H4 (cell line): ENCODE measurements at regions not wholly inside any gene's neighbourhood (a gene's known extent, or its start where the extent isn't known, plus 50 kb on each side); places are given as distances from the start of the nearest gene placed in this dataset.

Experiments
- DNase-seq: peaks from one replicate; pipeline ENCODE4 v3.0.0-alpha.2; 2015; ENCODE audit warnings: low spot score

DNA sequence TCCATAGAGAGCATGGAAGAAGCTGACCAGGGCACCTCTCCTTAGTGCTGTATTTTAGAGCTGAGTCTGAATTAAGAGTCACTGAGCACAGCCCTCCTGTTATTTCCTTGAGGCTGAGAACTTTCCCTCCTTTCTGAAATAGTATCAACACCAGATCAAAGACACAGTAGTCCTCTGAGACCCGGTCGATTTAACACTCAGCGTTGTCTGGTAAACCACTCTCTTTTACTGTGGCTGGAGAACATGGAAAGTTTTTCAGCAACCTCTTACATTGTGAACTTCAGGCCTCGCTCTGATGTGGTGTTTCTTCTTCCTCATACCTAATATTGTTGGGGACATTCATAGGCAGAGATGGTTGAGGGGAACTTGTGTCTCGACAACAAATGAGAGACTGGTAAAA is 202.0 kb upstream of the MTPN start:
- no peak for DNase-seq

DNA sequence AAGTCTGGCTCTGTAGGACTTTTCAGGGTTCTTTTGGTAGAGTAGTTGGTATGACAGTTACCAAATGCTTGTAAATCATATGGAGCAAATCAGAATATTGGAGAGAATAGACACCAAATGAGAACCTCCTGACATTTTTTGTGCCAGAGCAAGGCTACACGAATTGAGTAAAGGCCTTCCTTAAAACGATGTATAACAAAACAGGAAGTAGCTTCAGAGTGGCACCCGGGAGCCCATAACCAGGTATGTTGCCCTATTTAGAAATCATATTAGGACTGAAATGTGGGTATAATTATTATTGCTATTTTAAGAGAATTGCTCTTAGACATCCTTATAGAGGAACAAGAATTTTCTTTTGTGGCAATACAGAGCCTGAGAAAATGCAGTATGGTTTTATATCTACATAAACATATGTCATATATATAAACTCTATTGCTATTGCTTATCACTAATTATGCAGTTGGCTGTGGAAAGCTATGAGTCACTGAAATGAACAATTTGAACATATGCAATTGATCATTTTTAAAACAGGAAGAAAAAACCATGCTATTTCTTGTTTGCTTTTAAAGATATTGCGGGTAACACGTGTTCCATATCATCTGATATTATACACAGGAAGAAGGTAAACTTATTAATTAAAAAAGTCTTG is 197.4 kb upstream of the MTPN start:
- no peak for DNase-seq

DNA sequence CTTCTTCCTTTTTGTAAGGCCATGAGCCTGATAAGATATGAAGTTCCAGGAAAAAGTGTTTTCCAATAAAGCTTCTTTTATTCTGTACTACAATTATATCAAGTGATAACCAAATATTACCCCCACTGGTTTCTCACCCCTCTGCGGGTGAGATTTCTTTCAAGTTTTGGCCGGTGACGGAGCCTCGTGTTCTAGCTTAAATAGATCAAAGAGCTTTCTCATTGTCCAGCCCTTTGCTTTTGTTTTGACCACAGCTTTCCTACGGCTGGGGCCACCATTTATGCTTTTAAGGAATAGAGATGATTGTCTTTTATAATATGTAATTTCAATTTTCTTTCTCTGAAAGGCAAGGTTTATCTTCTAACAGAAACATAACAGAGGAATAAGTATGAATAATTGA is 196.7 kb upstream of the MTPN start:
- DNase-seq = no peak

DNA sequence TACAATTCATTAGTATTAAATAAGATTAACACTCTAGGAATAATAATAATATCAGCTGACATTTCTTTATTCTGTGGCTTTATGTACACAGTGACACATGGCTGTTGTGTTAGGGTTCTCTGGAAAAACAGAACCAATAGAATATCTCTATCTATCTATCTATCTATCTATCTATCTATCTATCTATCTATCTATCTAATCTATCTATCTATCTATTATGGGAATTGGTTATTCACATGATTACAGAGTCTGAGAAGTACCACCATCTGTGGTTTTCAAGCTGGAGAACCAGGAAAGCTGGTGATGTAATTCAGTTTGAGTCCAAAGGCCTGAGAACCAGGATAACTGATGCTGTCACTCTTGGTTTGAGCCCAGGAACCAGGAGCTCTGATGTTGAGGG is 194.1 kb upstream of the MTPN start:
- DNase-seq = no peak

DNA sequence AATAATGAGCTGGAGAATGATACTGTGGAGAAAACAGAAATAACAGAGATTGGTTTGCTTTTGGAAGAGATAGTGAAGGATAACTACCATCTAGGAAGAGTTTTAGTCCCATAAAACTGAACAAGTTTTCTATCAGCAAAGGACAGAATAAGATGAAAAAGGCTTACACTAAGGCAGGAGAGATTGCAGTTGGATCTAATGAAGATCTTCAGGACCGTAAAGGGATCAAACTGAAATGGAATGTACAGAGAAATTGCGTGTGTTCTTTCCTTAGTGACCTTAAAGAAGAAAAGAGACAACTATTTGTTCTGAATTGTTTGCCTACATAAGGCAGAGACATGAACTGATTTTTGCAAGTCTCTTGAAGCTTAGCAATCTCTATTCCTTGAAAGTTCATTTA is 191.7 kb upstream of the MTPN start:
- DNase-seq = no peak

DNA sequence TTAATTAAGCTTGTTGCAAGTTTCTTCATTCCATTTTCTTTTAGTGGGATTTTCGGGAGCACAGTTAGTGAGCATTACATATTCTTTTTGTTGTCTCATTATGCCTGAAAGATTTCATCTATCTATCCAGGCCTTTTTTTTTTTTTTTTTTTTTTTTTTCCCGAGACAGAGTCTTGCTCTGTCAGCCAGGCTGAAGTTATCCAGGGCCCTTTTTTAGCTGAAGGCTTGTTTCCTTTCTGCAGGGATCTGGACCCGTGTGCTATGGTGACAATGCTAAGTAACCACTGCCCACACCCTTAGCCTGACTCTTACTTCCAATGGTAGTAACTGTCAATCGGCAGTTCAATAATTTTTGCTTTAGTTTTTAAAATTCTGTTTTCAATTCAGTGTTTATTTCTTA is 190.8 kb upstream of the MTPN start:
- no peak for DNase-seq

DNA sequence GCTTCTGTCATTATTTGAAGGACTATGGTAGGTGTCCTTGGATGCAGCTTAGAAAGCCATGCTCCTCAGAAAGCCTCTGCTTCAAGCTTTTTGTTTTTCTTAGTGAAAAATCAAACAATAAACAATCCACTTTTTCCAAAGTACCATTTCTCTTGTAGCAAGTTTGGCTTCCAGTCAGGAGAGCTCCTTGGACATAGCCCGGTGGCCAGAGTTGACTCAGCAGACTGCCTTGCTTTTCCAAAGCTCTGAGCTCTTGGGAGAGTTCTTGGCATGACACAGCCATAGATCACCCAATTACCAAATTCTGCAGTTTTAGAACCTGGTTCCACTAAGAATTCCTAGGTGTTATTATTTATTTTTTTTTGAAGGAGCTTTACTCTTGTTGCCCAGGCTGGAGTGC is 189.4 kb upstream of the MTPN start:
- no peak for DNase-seq

DNA sequence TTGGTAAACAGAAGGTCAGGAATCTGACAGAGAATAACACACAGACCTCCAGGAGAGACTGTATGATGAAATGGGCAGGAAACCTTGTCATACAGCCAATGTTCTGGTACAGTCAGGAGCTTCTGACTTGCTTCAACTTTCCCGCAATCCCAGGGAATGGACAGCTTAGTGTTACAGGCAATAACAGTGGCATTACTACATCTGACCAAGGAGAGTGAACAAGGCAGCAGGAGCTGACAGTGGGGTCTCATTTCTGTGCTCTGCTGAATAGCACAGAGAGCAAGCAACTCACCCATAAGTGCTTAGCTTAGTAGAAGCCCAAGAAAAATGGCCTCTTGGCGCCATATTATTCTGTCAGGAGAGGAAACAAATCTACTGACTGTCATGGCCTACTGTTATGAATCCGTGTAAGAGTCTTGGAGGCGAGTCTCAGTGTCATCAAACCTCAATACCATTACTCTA is 186.2 kb upstream of the MTPN start:
- no peak for DNase-seq

DNA sequence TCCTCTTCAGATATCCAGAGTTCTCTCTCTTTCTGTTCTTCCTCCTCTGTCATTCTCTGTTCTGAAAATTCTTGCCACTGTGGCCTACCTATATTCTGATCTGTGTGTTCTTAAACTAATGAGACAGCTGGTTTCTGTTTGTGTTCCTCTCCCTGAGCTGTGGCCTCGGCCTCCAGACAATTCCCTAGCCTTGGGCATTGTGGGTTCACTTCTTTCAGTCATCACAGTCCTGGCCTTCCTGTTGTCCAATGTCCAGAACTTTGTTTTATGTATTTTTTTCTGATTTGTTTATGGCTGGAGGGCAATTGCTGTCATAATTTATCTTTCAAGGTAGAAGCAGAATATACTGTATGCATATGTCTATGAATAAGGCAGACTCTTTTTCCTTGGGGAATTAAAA is 173.2 kb upstream of the MTPN start:
- DNase-seq = no peak

DNA sequence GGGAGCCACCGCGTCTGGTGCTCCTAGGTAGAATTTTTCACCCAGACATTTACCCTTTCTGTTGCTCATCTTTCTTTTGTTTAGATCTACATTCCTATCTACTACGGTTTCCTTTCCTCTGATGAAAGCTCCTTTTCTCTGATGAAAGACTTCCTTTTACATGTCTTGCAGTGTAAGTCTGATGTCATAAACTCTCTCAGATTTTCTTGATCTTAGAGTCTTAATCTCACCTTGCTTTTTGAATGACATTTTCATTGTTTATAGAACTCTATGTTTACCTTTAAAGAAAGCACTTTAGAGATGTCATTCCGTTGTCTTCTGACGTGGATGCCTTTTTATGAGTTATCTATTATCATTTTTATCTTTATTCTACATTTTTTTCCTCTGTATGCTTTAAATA is 171.8 kb upstream of the MTPN start:
- no peak for DNase-seq

DNA sequence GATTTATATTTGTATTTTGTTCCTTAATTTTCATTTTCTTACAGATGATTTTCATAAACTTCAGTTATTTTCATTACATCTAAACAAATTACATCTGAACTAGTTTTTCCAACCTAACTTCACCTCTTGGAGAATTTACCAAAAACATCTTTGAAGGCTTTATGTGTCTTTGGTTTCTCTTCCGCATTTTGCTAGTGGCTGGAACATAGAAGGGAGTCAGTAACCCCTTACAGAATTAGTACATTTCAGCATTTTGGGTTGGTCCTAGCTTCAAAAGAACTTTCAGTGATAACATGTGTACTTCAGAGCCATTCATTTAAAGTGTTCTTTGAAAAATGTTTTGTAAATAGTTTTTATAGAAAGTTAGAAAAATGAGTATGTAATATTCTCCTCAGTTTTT is 169.8 kb upstream of the MTPN start:
- DNase-seq = no peak

DNA sequence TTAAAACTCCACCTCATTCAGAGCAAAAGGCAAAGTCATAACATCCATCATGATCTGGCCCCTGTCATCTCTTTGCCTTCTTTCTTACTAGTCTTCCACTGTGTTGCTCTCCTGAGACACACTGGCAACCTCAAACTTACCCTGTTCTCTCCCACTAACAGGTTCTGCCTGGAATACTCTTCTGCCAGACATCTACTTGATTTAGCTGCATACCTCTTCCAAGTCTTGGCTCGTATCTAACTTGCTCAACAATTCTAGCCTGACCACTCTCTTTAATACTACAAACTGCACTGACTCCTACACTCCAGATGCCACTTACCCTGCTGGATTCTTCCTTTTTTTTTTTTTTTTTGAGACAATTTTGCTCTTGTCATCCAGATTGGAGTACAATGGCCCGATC is 167.0 kb upstream of the MTPN start:
- no peak for DNase-seq

DNA sequence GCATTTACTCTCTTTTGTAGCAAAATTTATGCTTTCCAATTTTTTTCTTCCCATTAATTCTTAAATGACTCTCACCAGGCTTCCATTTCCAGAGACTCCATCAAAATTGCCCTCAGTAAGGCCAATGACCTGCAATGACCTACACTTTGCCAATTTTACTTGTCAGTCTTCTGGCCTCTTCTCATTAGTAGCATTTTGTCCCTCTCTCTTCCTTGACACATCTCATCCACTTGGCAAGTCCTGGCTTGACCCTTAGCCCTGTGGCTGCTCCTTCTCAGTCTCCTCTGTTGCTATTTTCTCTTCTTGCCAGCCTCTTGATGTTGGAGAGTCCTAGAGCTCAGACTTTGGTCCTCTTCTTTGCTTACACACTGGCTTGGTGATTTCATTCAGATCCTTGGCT is 166.1 kb upstream of the MTPN start:
- no peak for DNase-seq

DNA sequence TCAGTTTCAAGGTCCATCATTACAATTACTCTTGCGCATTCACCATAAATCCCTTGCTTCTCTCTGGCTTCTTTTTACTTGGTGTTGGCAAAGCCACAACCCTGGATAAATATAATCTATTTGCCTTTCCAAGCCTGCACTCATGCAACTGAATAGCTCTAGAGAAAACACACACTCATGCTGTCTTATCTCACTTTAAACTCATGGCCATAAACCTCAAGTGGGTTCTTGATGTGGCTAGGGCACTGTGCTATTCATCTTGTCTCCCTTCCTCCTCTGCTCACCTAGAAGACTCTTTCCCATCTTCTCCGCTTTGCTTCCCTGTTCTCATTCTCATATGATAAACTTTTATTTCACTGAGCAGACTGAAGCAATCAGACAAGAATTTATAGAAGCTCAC is 165.4 kb upstream of the MTPN start:
- no peak for DNase-seq

DNA sequence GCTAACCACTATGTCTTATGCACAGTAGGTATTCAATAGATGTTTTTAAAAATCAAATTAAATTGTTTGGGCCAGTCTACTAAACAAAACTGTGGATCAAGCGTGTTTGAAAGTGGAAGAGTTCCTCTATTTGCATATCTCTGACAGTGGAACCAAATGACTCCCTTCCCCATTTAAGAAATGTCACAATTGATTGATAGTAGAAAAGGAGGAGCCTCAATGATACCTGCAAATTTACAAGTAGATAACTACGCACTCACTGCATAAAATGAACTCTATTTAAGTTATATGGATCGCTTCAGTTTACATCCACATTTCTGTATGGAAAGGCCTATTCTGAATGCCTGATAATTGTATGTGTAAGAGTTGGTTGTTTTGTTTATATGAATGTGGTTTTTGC is 163.3 kb upstream of the MTPN start:
- DNase-seq = no peak

DNA sequence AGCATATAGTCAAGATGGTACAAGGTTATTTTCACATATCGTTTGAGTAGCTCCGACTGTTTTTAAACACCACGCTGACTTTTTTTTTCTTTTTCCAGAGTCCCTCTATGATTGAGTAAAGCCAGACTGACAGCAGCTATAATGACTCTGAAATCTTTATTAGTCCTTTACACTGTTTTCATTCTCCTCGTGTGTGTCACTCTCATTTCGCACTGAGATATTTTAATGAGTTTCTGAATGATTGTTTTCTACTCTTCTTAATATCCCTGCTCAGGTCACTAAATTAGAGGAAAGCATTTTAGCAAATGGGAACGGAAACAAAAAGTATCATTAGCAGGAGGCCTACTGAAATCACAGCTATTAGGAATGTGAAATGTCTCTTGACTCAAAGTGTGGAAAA is 162.3 kb upstream of the MTPN start:
- no peak for DNase-seq

DNA sequence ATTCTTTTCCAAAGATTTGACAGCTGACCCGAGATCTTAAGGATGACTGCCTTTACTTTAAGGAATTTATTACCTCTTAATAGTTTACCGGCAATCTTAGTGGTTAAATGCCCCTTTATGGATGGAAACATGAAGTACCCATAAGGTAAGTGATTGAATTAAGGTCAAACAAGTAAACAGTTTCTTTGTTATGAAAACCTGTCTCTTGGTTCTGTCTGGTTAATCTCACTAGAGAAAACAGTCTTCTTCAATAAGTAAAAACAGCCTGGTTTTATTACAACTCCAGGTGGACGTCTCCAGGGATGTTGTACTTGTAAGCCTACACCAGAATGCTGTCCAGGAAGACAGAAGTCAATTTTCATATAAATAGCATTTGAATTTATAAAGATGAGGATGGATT is 161.8 kb upstream of the MTPN start:
- DNase-seq = no peak

DNA sequence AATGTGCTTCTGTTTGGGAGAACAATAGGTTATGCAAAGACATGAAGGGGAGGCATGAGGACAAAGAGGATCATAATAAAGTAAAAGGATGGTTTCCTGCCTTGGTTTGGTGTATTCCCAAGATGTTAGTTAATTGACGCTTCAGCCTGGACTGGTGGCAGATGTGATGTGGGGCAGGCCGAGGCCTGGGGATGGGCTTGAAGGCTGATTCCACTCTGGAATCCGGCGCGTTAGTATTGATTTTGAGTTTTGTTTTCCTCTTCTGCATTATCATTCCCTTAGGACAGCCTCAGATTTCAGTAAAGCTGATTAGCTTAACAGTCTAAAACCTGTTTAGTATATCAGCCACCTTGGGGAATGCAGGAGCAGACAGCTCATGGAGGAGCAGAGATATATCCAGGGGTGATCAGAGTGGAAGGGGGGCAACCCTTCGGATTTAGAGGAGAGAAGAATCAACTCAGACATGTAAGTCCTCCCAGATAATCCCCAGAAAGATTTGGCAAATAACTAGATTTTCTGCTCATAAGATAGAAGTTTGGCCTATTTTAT is 159.8 kb upstream of the MTPN start:
- no peak for DNase-seq

DNA sequence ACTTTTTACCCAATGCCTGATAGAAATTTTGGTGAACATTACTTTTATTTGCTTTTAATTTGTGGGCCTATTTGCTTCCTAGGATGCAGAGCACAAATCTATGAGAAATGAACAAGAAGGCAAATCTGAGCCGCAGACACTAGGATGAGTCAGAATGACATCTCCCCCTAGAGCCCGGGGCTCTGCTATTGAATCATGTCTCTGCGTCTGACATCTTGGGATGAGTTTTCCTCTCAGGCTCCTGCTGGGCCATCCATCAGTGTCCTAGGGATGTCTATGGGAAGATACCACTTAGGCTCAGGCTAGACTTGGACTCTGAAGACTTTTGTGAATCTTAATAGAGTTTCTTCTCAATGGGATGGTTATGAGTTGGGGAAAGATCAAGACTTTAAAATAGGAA is 157.3 kb upstream of the MTPN start:
- no peak for DNase-seq

DNA sequence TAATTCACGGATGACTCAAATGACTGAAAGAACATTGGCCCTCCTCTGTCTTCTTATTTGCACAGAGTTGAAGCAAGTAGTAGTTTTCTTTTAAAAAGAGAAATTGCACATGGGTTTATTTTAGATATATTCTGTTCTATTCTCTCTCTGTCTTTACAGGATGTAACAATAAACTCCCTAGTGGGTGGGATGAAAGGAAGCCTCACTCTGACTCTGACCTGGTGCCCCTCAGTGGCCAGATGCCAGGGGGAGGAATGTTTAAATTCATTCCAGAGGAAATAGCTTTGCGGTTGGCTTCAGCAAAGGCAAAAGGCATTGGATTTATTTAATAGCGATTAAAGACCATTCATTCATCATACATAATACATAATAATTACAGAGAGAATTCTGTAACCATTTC is 156.4 kb upstream of the MTPN start:
- DNase-seq = no peak

DNA sequence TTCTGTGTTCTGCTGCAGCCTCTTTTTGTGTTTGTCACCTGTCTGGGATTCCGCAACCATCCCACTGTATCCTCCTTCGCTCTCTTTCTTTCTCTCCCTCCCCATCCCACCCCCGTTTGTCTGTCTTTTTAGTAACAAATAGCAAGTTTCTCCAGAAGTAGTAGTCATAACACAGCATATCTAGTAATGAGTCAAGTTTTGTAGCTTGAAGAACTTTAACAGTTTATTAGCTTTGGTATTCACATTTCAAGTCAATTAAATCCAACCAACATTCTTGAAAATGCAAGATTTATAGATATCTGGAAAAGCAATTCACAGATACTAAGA is 154.1 kb upstream of the MTPN start:
- no peak for DNase-seq

DNA sequence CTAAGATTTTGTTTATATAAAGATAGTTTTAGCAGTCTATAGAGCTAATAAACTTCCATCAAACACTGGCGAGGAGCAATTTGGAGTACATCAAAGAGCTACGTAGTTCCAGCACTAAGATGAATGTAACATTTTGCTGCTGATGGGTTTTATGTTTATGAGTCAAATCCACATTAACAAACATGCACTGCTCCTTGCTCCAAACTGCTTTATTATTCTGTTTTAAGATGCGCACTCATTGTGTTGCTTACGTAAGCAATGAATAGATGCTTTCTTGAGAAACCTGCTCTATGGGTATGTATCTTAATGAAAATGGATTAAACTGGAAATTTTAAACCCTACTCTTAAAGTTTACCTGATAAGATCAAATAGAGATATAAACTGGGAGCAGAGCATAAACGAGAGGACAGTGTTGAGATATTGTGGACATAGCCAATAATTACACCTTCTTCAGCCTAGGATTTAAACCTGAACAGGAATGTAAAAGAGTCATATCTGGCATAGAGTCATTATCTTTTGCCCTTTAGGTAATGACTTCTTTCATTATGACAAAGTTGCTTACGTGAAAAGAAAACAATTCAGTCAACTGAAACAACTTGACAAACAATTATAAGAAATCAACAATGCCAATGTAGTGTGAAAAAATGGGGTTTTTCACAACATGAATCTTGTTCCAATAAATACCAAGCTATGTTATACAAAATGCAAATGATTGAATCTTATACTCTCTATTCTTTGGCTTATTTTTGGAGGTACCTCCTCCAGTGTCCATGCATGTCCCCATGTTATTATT is 153.5 kb upstream of the MTPN start:
- DNase-seq = no peak

DNA sequence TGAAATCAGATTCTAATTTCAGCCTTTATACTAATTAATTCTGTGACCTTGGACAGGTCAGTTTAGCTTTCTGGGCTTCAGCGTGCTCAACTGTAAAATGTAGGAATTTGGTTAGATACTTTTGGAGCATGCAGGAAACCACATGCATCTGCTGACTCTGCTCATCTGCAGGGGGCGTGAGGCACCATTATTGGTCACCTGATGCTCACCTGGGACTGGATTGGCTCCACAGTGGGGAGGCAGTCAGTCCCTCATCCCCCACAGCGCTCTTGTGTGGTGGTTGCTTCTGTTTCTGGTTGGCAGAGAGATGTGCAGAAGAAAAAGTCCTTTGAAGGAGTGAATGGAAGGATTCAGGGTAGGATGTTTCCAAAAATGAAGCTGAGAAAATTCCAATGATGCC is 150.9 kb upstream of the MTPN start:
- no peak for DNase-seq

DNA sequence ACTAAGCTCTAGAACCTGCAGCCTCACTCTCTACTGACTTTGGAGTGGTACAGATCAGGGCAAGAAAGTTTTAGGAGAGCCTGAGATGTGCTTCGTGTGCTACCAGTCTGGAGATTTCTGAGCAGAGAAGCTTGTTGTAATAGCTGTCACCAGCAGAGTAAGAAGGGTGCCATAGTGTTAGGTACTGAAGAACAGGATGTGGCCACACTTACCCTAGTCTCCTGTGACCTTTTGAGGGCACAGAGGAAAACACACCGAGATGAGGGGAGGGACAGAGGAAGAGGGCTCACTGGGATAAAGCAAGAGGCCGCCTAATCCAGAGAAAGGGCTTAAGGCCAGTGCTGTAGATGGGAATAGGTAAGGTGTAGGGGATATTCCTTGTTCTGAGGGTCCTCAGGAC is 146.2 kb upstream of the MTPN start:
- DNase-seq = no peak
